GM19099 (cell line): ENCODE measurements at regions not wholly inside any gene's neighbourhood (a gene's known extent, or its start where the extent isn't known, plus 50 kb on each side); places are given as distances from the start of the nearest gene placed in this dataset.

ENCODE experiments used
- POLR2A ChIP-seq: IDR thresholded peaks from 3 replicates; pipeline ENCODE4 v1.6.1; 2011; ENCODE audit warnings: low read depth; ENCODE audit not compliant: insufficient read length; ENCODE audit errors: extremely low read depth

- no peak for TF ChIP-seq POLR2A
Observed at GRCh38 chr4:81757691-81758090, 286.0 kb upstream of the RASGEF1B start.

- TF ChIP-seq POLR2A, result no peak
Observed at GRCh38 chr4:81756973-81757372, 285.3 kb upstream of the RASGEF1B start.

- TF ChIP-seq POLR2A, result no peak
Observed at GRCh38 chr4:81756042-81756441, 284.3 kb upstream of the RASGEF1B start.

- no peak for TF ChIP-seq POLR2A
Observed at GRCh38 chr4:81754169-81754568, 282.5 kb upstream of the RASGEF1B start.

GRCh38 chr4:81751531-81752289, 280.0 kb upstream of the RASGEF1B start:
- no peak for TF ChIP-seq POLR2A

GRCh38 chr4:81747242-81747930, 275.7 kb upstream of the RASGEF1B start:
- no peak for TF ChIP-seq POLR2A

- TF ChIP-seq POLR2A, result no peak
Observed at GRCh38 chr4:81746773-81747172, 275.1 kb upstream of the RASGEF1B start.

- no peak for TF ChIP-seq POLR2A
Observed at GRCh38 chr4:81746071-81746470, 274.4 kb upstream of the RASGEF1B start.

- TF ChIP-seq POLR2A, result no peak
Observed at GRCh38 chr4:81745050-81745449, 273.3 kb upstream of the RASGEF1B start.

GRCh38 chr4:81743731-81744435, 272.2 kb upstream of the RASGEF1B start:
- TF ChIP-seq POLR2A, result no peak

GRCh38 chr4:81740487-81740886, 268.8 kb upstream of the RASGEF1B start:
- TF ChIP-seq POLR2A, result no peak

- TF ChIP-seq POLR2A, result no peak
Observed at GRCh38 chr4:81738891-81739290, 267.2 kb upstream of the RASGEF1B start.

- TF ChIP-seq POLR2A, result no peak
Observed at GRCh38 chr4:81737865-81738559, 266.3 kb upstream of the RASGEF1B start.

- TF ChIP-seq POLR2A, result no peak
Observed at GRCh38 chr4:81736324-81736723, 264.6 kb upstream of the RASGEF1B start.

GRCh38 chr4:81732980-81733379, 261.3 kb upstream of the RASGEF1B start:
- no peak for TF ChIP-seq POLR2A

- TF ChIP-seq POLR2A, result no peak
Observed at GRCh38 chr4:81724925-81725329, 253.2 kb upstream of the RASGEF1B start.
